HEK293T (cell line): ENCODE measurements at regions not wholly inside any gene's neighbourhood (a gene's known extent, or its start where the extent isn't known, plus 50 kb on each side); places are given as distances from the start of the nearest gene placed in this dataset.

Experiments
- CTCF ChIA-PET: fragments of 350-600 bp; formaldehyde crosslinking; extraction: SDS; loops from one replicate; lab custom pipeline; 2021; ENCODE audit warnings: antibody characterized with exemption, inconsistent platforms; lab: Yijun Ruan, JAX
- POLR2A ChIA-PET: fragments of 350-600 bp; formaldehyde crosslinking; extraction: SDS; loops from one replicate; lab custom pipeline; 2020; ENCODE audit warnings: antibody characterized with exemption, inconsistent platforms; lab: Yijun Ruan, JAX
- DNase-seq: peaks from one replicate; pipeline ENCODE4 v3.0.0; 2012; ENCODE audit warnings: mixed read lengths; ENCODE audit errors: extremely low spot score
- ARNT ChIP-seq: fragments of 450-650 bp; IDR thresholded peaks from 2 replicates; pipeline ENCODE4 v1.6.1; 2017; ENCODE audit warnings: mild to moderate bottlenecking
- BHLHE40 ChIP-seq: fragments of 450-650 bp; IDR thresholded peaks from 2 replicates; pipeline ENCODE4 v1.6.1; 2016; ENCODE audit warnings: mild to moderate bottlenecking, moderate library complexity, borderline replicate concordance
- CTBP1 ChIP-seq: fragments of 450-650 bp; IDR thresholded peaks from 2 replicates; pipeline ENCODE4 v1.6.1; 2016; ENCODE audit warnings: borderline replicate concordance
- ELF4 ChIP-seq: fragments of 450-650 bp; IDR thresholded peaks from 2 replicates; pipeline ENCODE4 v1.6.1; 2017; ENCODE audit warnings: antibody characterized with exemption
- FOXA1 ChIP-seq: fragments of 450-650 bp; IDR thresholded peaks from 2 replicates; pipeline ENCODE4 v1.6.1; 2016; ENCODE audit warnings: mild to moderate bottlenecking
- FOXK2 ChIP-seq: fragments of 450-650 bp; IDR thresholded peaks from 2 replicates; pipeline ENCODE4 v1.6.1; 2016; ENCODE audit warnings: mild to moderate bottlenecking
- FOXM1 ChIP-seq: fragments of 450-650 bp; IDR thresholded peaks from 2 replicates; pipeline ENCODE4 v1.6.1; 2017; ENCODE audit warnings: mild to moderate bottlenecking, borderline replicate concordance
- HDGF ChIP-seq: fragments of 450-650 bp; IDR thresholded peaks from 2 replicates; pipeline ENCODE4 v1.6.1; 2017; ENCODE audit warnings: antibody characterized with exemption, borderline replicate concordance
- L3MBTL2 ChIP-seq: fragments of 450-650 bp; conservative IDR thresholded peaks from 2 replicates; pipeline ENCODE4 v1.6.1; 2016; ENCODE audit warnings: mild to moderate bottlenecking
- LEF1 ChIP-seq: fragments of 450-650 bp; IDR thresholded peaks from 2 replicates; pipeline ENCODE4 v1.6.1; 2017; ENCODE audit warnings: mild to moderate bottlenecking, borderline replicate concordance
- NFRKB ChIP-seq: fragments of 450-650 bp; IDR thresholded peaks from 2 replicates; pipeline ENCODE4 v1.6.1; 2016; ENCODE audit warnings: mild to moderate bottlenecking, moderate library complexity
- PKNOX1 ChIP-seq: fragments of 450-650 bp; IDR thresholded peaks from 2 replicates; pipeline ENCODE4 v1.6.1; 2016
- SP1 ChIP-seq: fragments of 450-650 bp; IDR thresholded peaks from 2 replicates; pipeline ENCODE4 v1.6.1; 2017
- SUZ12 ChIP-seq: fragments of 450-650 bp; IDR thresholded peaks from 2 replicates; pipeline ENCODE4 v1.6.1; 2016; ENCODE audit warnings: mild to moderate bottlenecking
- TARDBP ChIP-seq: fragments of 450-650 bp; IDR thresholded peaks from 2 replicates; pipeline ENCODE4 v1.6.1; 2016
- ZNF384 ChIP-seq: fragments of 450-650 bp; IDR thresholded peaks from 2 replicates; pipeline ENCODE4 v1.6.1; 2016

GRCh38 chr1:38474738-38475623 lies 384.6 kb downstream of the RRAGC start:
- no peak for DNase-seq
- CTCF ChIA-PET = no interaction called here
- POLR2A ChIA-PET = no interaction called here
- TF ChIP-seq LEF1 = no peak
- no peak for TF ChIP-seq BHLHE40
- TF ChIP-seq FOXK2 = no peak
- no peak for TF ChIP-seq FOXA1
- TF ChIP-seq HDGF = no peak
- no peak for TF ChIP-seq SP1
- no peak for TF ChIP-seq ELF4
- no peak for TF ChIP-seq TARDBP
- no peak for TF ChIP-seq PKNOX1
- TF ChIP-seq ARNT = no peak
- no peak for TF ChIP-seq L3MBTL2
- no peak for TF ChIP-seq ZNF384
- no peak for TF ChIP-seq FOXM1
- TF ChIP-seq NFRKB = no peak
- no peak for TF ChIP-seq SUZ12
- TF ChIP-seq CTBP1 = no peak

- POLR2A ChIA-PET = no interaction called here
- no peak for DNase-seq
- CTCF ChIA-PET = no interaction called here
- TF ChIP-seq CTBP1 (no peak), ARNT (no peak), L3MBTL2 (no peak), ZNF384 (no peak), FOXM1 (no peak), ELF4 (no peak), LEF1 (no peak), FOXA1 (no peak), NFRKB (no peak), HDGF (no peak)
Observed at GRCh38 chr1:38466487-38466886, 393.1 kb downstream of the RRAGC start.

- ChIA-PET POLR2A (no interaction called here), CTCF (interaction anchor here (0.7 kb wide), 1 partner anchor 24 kb away, joined by 3 read pairs; no protein-coding TSS in a partner anchor)
- DNase-seq = no peak
- TF ChIP-seq PKNOX1 (no peak), CTBP1 (no peak), SP1 (no peak), ARNT (no peak), HDGF (no peak), TARDBP (no peak)
Observed at GRCh38 chr1:38465460-38465859, 394.1 kb downstream of the RRAGC start.

GRCh38 chr1:38464071-38464661 lies 395.4 kb downstream of the RRAGC start:
- no peak for DNase-seq
- TF ChIP-seq ZNF384 (no peak), FOXA1 (no peak), TARDBP (no peak), ARNT (no peak), FOXK2 (no peak), CTBP1 (no peak), SUZ12 (no peak), HDGF (no peak)
- CTCF ChIA-PET = interaction anchor here (0.9 kb wide), 1 partner anchor 26 kb away, joined by 5 read pairs; no protein-coding TSS in a partner anchor
- POLR2A ChIA-PET = no interaction called here

GRCh38 chr1:38463074-38463473 lies 396.5 kb downstream of the RRAGC start:
- ChIA-PET POLR2A (no interaction called here), CTCF (interaction anchor here (0.7 kb wide), 1 partner anchor 27 kb away, joined by 3 read pairs; no protein-coding TSS in a partner anchor)
- no peak for TF ChIP-seq BHLHE40
- no peak for TF ChIP-seq ELF4

GRCh38 chr1:38456531-38456876 lies 403.1 kb downstream of the RRAGC start:
- ChIA-PET CTCF (no interaction called here), POLR2A (interaction anchor here (0.8 kb wide), 1 partner anchor 677 kb away, joined by 3 read pairs; no protein-coding TSS in a partner anchor)
- TF ChIP-seq NFRKB (no peak), BHLHE40 (no peak), ARNT (no peak), HDGF (no peak), CTBP1 (no peak), FOXA1 (no peak), ZNF384 (no peak), ELF4 (no peak), TARDBP (no peak), FOXK2 (no peak), LEF1 (no peak), SUZ12 (no peak), SP1 (no peak), L3MBTL2 (no peak), PKNOX1 (no peak), FOXM1 (no peak)
- DNase-seq = no peak

More at GRCh38 chr1:38463074-38463473, 396.5 kb downstream of the RRAGC start:
- DNase-seq = no peak
